GM13977 (cell line): ENCODE measurements at regions not wholly inside any gene's neighbourhood (a gene's known extent, or its start where the extent isn't known, plus 50 kb on each side); places are given as distances from the start of the nearest gene placed in this dataset.

Experiments
- DNase-seq: peaks from one replicate; pipeline ENCODE4 v3.0.0; 2012; ENCODE audit warnings: low spot score
- CTCF ChIP-seq: IDR thresholded peaks from 2 replicates; pipeline ENCODE4 v1.5.1; 2012; ENCODE audit warnings: mild to moderate bottlenecking, control low read depth; ENCODE audit not compliant: insufficient read depth; ENCODE audit errors: extremely low read depth, missing control alignments
- in situ Hi-C: fragments of 300-500 bp; cut with MboI; formaldehyde crosslinking; loops from one replicate; pipeline ENCODE4 v1.12.0; 2022; ENCODE audit warnings: low sequenced_read_pairs, low pct_unique_long_range_greater_than_20kb, mixed read lengths, inconsistent platforms; ENCODE audit not compliant: unreplicated experiment

DNA sequence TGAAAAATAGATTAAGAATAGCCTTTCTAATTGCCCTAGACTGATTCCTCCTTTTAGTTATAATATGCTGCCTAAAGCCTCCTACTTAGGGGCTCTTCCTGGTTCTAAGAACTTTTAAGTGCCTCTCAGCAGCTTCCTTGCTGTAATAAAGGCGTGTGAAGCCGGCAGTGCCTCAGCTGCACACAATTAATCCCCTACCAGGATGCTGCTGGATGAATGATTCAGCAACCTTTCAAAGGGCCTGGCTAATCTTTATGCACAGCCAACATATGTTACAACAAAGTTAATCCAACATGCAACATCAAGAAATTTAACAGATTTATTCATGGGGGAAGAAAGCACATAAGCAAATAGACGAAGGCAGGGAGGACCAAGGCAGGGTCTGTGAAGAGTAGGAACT is 145.2 kb downstream of the PMP22 start:
- in situ Hi-C loops: no loop called here
- TF ChIP-seq CTCF: no peak
- no peak for DNase-seq

- in situ Hi-C loops: no loop called here
- DNase-seq: no peak
- TF ChIP-seq CTCF: no peak
Observed at GRCh38 chr17:15117239-15117638, 147.9 kb downstream of the PMP22 start.

GRCh38 chr17:15112846-15113617 is 152.1 kb downstream of the PMP22 start:
- in situ Hi-C loops: no loop called here
- no peak for TF ChIP-seq CTCF
- no peak for DNase-seq

- in situ Hi-C loops: no loop called here
- TF ChIP-seq CTCF: no peak
- DNase-seq: no peak
Observed at GRCh38 chr17:15109608-15110007, 155.5 kb downstream of the PMP22 start.

DNA sequence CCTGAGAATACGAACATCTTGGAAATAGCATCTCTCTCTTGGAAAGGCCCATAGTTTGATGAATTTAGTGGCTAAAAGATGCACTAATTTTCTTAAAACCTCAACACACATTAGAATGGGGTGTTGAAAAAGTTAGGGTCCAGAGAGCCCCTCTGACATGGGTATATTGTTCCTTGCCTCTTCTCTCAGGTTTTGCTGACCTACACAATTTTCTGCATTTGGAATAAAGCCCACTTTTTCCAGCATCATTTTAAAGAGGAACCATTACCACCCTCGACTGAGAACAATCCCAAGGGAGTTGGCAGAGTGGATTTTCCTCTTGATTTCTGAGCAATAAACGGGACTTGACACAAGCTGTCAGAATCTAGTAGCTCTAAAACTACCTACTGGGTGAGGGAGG is 156.1 kb downstream of the PMP22 start:
- in situ Hi-C loops: no loop called here
- no peak for DNase-seq
- no peak for TF ChIP-seq CTCF

DNA sequence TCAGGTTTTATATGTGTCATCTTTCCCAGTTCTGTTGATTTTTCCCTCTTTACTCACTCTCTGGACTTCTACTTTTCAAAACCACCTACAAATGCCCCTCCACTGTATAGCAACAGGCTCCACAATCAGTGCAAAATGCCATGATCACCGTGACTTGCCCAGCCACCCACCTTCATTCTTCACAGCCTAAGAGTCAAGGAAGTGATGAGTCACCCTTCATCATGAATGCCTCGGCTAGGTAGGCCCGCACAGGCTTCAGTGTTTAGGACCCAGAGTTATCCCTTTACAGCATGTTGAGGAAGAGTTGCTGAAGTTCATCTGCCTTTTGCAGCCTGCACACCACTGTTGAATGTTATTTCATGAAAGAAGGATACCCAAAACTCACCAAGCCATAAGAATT is 158.6 kb downstream of the PMP22 start:
- TF ChIP-seq CTCF: no peak
- DNase-seq: no peak

More for the DNA sequence above, 158.6 kb downstream of the PMP22 start:
- in situ Hi-C loops: no loop called here
